Calu3 (cell line): ENCODE measurements at regions not wholly inside any gene's neighbourhood (a gene's known extent, or its start where the extent isn't known, plus 50 kb on each side); places are given as distances from the start of the nearest gene placed in this dataset.
"Not testable (repeated sequence)": the region's sequence is repeated elsewhere in the genome, so short reads cannot be mapped to it uniquely, and the experiment has no call there.

Experiments used
- BruUV-seq: library from RNA; stranded (reverse); fragments of 400-500 nt; replicated peaks from 2 replicates; lab custom pipeline; 2021; lab: Mats Ljungman, UMichigan
- CTCF ChIA-PET: fragments of 300-600 bp; sonication (Branson Sonifier 250); formaldehyde crosslinking; loops from one replicate; lab custom pipeline; 2022; ENCODE audit warnings: antibody characterized with exemption; lab: Charles Lee
- DNase-seq: peaks from one replicate; pipeline ENCODE4 v3.0.0; 2022
- H3K27ac Mint-ChIP-seq: one replicate; pipeline ENCODE4 v1.8.0; 2022; ENCODE audit warnings: mixed read lengths; ENCODE audit not compliant: unreplicated experiment
- H3K27me3 Mint-ChIP-seq: one replicate; pipeline ENCODE4 v1.8.0; 2022; ENCODE audit warnings: mixed read lengths; ENCODE audit not compliant: unreplicated experiment
- H3K36me3 Mint-ChIP-seq: one replicate; pipeline ENCODE4 v1.8.0; 2022; ENCODE audit warnings: mild to moderate bottlenecking, moderate library complexity, mixed read lengths; ENCODE audit not compliant: insufficient read depth, unreplicated experiment
- H3K4me1 Mint-ChIP-seq: one replicate; pipeline ENCODE4 v1.8.0; 2022; ENCODE audit warnings: mild to moderate bottlenecking, low read depth, mixed read lengths; ENCODE audit not compliant: unreplicated experiment
- H3K4me3 Mint-ChIP-seq: one replicate; pipeline ENCODE4 v1.8.0; 2022; ENCODE audit warnings: mild to moderate bottlenecking, low read depth, moderate library complexity, mixed read lengths; ENCODE audit not compliant: unreplicated experiment
- H3K9me3 Mint-ChIP-seq: one replicate; pipeline ENCODE4 v1.8.0; 2022; ENCODE audit warnings: low read depth, mixed read lengths; ENCODE audit not compliant: unreplicated experiment
- intact Hi-C: fragments of 100-400 bp; cut with micrococcal nuclease; formaldehyde crosslinking; loops from one replicate; pipeline ENCODE4 v1.10.0; 2022; ENCODE audit not compliant: unreplicated experiment
- TF ChIP-seq, protein P1 (sequence below): fragments of 200-600 bp; IDR thresholded peaks from one replicate; pipeline ENCODE4 v1.8.0; 2022; ENCODE audit warnings: antibody characterized with exemption; ENCODE audit not compliant: unreplicated experiment

DNA sequence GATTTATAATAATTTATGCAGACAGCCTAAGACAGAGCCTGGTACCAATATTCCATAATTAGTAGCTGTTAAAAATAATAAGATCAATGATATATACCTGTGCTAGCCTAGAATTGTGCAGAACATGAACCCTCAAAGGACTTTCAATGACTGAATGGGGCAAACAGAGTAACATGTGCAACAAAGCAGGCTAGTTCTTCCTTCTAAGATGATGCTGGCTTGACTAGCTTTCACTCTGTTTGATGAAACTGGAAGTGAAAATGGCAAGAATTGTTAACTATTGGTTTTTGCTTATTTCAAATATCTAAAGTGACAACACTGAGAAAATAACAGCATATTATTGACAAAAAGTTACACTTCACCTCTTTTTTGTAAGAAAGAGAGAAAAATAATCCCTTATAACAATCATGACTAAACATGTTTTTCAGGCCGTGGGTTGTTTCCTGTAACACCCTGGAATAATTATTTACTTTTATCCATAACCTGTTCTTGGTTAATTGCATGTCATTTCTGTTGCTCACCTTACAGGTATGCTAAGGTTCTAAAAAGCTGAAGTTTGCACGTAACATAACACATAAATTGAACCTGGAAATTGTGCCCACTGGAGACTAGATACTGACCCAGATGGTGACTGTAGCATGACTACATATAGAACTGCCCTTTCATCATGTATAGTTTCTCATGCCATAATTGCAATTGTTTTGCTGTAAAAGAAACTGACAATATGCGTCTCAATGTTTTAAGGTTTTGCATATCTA is 108.7 kb downstream of the C18orf54 start:
- intact Hi-C loops: no loop called here
- BruUV-seq: no TSS peak
- no peak for DNase-seq
- Mint-ChIP-seq H3K36me3 (no peaks in the 10 kb centered on the region), H3K4me3 (no peak overlapping the region), H3K4me1 (no peaks in the 10 kb centered on the region), H3K27ac (no peak overlapping the region), H3K9me3 (peaks cover 2% of the 10 kb centered on the region), H3K27me3 (no peaks in the 10 kb centered on the region)
- CTCF ChIA-PET: no interaction called here
- TF ChIP-seq, protein P1, sequence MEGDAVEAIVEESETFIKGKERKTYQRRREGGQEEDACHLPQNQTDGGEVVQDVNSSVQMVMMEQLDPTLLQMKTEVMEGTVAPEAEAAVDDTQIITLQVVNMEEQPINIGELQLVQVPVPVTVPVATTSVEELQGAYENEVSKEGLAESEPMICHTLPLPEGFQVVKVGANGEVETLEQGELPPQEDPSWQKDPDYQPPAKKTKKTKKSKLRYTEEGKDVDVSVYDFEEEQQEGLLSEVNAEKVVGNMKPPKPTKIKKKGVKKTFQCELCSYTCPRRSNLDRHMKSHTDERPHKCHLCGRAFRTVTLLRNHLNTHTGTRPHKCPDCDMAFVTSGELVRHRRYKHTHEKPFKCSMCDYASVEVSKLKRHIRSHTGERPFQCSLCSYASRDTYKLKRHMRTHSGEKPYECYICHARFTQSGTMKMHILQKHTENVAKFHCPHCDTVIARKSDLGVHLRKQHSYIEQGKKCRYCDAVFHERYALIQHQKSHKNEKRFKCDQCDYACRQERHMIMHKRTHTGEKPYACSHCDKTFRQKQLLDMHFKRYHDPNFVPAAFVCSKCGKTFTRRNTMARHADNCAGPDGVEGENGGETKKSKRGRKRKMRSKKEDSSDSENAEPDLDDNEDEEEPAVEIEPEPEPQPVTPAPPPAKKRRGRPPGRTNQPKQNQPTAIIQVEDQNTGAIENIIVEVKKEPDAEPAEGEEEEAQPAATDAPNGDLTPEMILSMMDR: no peak

DNA sequence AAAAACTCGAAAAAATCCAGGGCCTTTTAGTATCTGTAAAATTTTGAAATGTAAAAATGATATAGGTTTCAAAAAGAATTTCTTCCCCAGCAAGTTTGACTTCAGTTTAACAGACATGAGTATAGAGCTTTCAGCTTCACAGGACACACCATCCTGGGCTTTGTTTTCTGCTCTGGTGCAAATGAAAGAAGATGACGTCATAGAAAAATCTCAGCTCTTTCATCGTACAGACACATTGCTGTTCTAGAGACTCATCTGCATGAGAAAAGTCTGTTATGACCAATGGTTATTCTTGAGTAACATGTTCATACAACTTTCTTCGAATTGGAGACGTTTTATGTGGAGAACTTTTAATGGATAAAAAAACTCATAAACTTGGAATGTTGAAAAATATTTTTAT is 111.7 kb upstream of the DYNAP start:
- intact Hi-C loops: no loop called here
- DNase-seq: no peak
- TF ChIP-seq, protein P1: no peak

DNA sequence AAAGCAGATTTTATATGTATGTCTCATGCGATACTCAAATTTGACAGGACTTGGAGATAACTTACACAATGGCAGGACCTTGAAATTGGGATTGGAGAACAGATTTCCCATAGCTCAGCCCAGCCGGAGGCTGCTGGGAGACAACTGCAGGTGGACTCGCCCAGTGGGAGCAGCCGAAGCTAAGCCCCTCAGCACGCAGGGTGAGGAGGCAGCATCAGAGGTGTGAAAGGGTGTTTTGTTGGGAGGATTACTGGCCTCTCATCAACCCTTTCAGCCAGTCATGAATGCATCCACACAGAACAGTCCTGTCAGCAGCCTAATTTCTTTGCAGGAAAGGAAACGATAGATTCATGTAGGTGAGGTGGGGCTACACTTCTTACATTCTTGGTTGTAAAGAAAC is 110.4 kb upstream of the DYNAP start:
- no TSS peak for BruUV-seq
- CTCF ChIA-PET: no interaction called here
- H3K36me3 Mint-ChIP-seq: no peaks in the 10 kb centered on the region
- H3K9me3 Mint-ChIP-seq: no peaks in the 10 kb centered on the region
- no peak for DNase-seq
- H3K4me1 Mint-ChIP-seq: no peaks in the 10 kb centered on the region
- no peak overlapping the region for H3K27ac Mint-ChIP-seq
- peaks cover 29% of the 10 kb centered on the region for H3K27me3 Mint-ChIP-seq
- TF ChIP-seq, protein P1: no peak
- intact Hi-C loops: loop anchor here (5.0 kb wide), 1 partner anchor 52 kb away; no protein-coding TSS in a partner anchor
- no peak overlapping the region for H3K4me3 Mint-ChIP-seq

More for the DNA sequence above, 111.7 kb upstream of the DYNAP start:
- BruUV-seq: no TSS peak
- Mint-ChIP-seq H3K9me3 (no peaks in the 10 kb centered on the region), H3K4me1 (no peaks in the 10 kb centered on the region), H3K27me3 (peaks cover 30% of the 10 kb centered on the region), H3K36me3 (no peaks in the 10 kb centered on the region), H3K4me3 (no peak overlapping the region), H3K27ac (no peak overlapping the region)
- CTCF ChIA-PET: no interaction called here

DNA sequence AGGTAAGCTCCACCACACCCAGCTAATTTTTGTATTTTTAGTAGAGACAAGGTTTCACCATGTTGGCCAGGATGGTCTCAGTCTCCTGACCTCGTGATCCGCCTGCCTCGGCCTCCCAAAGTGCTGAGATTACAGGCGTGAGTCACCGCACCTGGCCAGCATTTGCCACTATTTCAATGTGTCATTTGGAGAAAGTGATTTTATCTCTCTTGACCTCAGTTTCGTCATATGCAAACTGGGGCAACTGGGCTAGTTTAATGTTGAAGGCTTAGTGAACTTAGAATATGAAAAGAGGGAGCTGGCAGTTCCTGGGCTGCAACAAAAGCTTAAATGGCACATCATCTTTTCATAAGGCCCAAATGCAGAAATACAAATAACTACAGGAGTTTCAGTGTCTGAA is 88.6 kb upstream of the DYNAP start:
- DNase-seq, CTCF ChIA-PET, H3K27ac Mint-ChIP-seq, intact Hi-C loops, H3K9me3 Mint-ChIP-seq, BruUV-seq, H3K4me3 Mint-ChIP-seq, H3K36me3 Mint-ChIP-seq, H3K4me1 Mint-ChIP-seq, H3K27me3 Mint-ChIP-seq: not testable (repeated sequence)
